ENCODE measurements at regions not wholly inside any gene's neighbourhood (a gene's known extent, or its start where the extent isn't known, plus 50 kb on each side); places are given as distances from the start of the nearest gene placed in this dataset.

GRCh38 chr6:56385981-56386593, 138.7 kb upstream of the COL21A1 start:
- H3K9me3 Mint-ChIP-seq, result peaks cover 3% of the 10 kb centered on the region
- H3K27ac Mint-ChIP-seq, result no peak overlapping the region
- no peak overlapping the region for H3K4me3 Mint-ChIP-seq
- no peaks in the 10 kb centered on the region for H3K4me1 Mint-ChIP-seq
- H3K27me3 Mint-ChIP-seq, result no peaks in the 10 kb centered on the region
- no peak for DNase-seq (ENCODE audit: low spot score in 2 of 2)
- no peaks in the 10 kb centered on the region for H3K36me3 Mint-ChIP-seq
- ATAC-seq (ENCODE audit: low read depth), result no peak

- Mint-ChIP-seq H3K4me1 (no peaks in the 10 kb centered on the region), H3K4me3 (no peak overlapping the region), H3K9me3 (no peaks in the 10 kb centered on the region), H3K27me3 (no peaks in the 10 kb centered on the region), H3K36me3 (no peaks in the 10 kb centered on the region), H3K27ac (no peak overlapping the region)
- DNase-seq (ENCODE audit: low spot score in 2 of 2) (no peak), ATAC-seq (ENCODE audit: low read depth) (no peak)
Measured at GRCh38 chr6:56383160-56383559, 135.8 kb upstream of the COL21A1 start.

- H3K36me3 Mint-ChIP-seq, result no peaks in the 10 kb centered on the region
- no peaks in the 10 kb centered on the region for H3K27me3 Mint-ChIP-seq
- no peak overlapping the region for H3K4me3 Mint-ChIP-seq
- H3K4me1 Mint-ChIP-seq, result no peaks in the 10 kb centered on the region
- DNase-seq (ENCODE audit: low spot score in 2 of 2) (no peak), ATAC-seq (ENCODE audit: low read depth) (no peak)
- H3K27ac Mint-ChIP-seq, result no peak overlapping the region
- no peaks in the 10 kb centered on the region for H3K9me3 Mint-ChIP-seq
Measured at GRCh38 chr6:56382416-56382940, 135.1 kb upstream of the COL21A1 start.

GRCh38 chr6:56381801-56382251, 134.4 kb upstream of the COL21A1 start:
- Mint-ChIP-seq H3K36me3 (no peaks in the 10 kb centered on the region), H3K9me3 (no peaks in the 10 kb centered on the region), H3K27me3 (no peaks in the 10 kb centered on the region), H3K27ac (no peak overlapping the region), H3K4me1 (no peaks in the 10 kb centered on the region), H3K4me3 (no peak overlapping the region)
- no peak for ATAC-seq (ENCODE audit: low read depth)
- DNase-seq (ENCODE audit: low spot score in 2 of 2), result no peak

GRCh38 chr6:56380476-56380875, 133.1 kb upstream of the COL21A1 start:
- Mint-ChIP-seq H3K4me1 (no peaks in the 10 kb centered on the region), H3K27me3 (no peaks in the 10 kb centered on the region), H3K9me3 (no peaks in the 10 kb centered on the region), H3K27ac (no peak overlapping the region), H3K36me3 (no peaks in the 10 kb centered on the region), H3K4me3 (no peak overlapping the region)
- ATAC-seq (ENCODE audit: low read depth) (no peak), DNase-seq (ENCODE audit: low spot score in 2 of 2) (no peak)

- ATAC-seq (ENCODE audit: low read depth), result no peak
Measured at GRCh38 chr6:56378966-56379585, 131.7 kb upstream of the COL21A1 start.

GRCh38 chr6:56378507-56378906, 131.1 kb upstream of the COL21A1 start:
- Mint-ChIP-seq H3K4me1 (no peaks in the 10 kb centered on the region), H3K27me3 (no peaks in the 10 kb centered on the region), H3K9me3 (no peaks in the 10 kb centered on the region), H3K36me3 (no peaks in the 10 kb centered on the region), H3K27ac (no peak overlapping the region), H3K4me3 (no peak overlapping the region)
- DNase-seq (ENCODE audit: low spot score in 2 of 2), result no peak
- ATAC-seq (ENCODE audit: low read depth), result no peak

More at GRCh38 chr6:56378966-56379585, 131.7 kb upstream of the COL21A1 start:
- no peaks in the 10 kb centered on the region for H3K27me3 Mint-ChIP-seq
- H3K4me3 Mint-ChIP-seq, result no peak overlapping the region
- no peaks in the 10 kb centered on the region for H3K4me1 Mint-ChIP-seq
- no peak for DNase-seq (ENCODE audit: low spot score in 2 of 2)
- no peaks in the 10 kb centered on the region for H3K36me3 Mint-ChIP-seq
- no peaks in the 10 kb centered on the region for H3K9me3 Mint-ChIP-seq
- H3K27ac Mint-ChIP-seq, result no peak overlapping the region

GRCh38 chr6:56377295-56377694, 129.9 kb upstream of the COL21A1 start:
- no peaks in the 10 kb centered on the region for H3K4me1 Mint-ChIP-seq
- no peak for ATAC-seq (ENCODE audit: low read depth)
- no peak overlapping the region for H3K4me3 Mint-ChIP-seq
- H3K27me3 Mint-ChIP-seq, result no peaks in the 10 kb centered on the region
- H3K9me3 Mint-ChIP-seq, result no peaks in the 10 kb centered on the region
- no peak for DNase-seq (ENCODE audit: low spot score in 2 of 2)
- no peak overlapping the region for H3K27ac Mint-ChIP-seq
- H3K36me3 Mint-ChIP-seq, result no peaks in the 10 kb centered on the region

- Mint-ChIP-seq H3K4me1 (peaks cover 7% of the 10 kb centered on the region), H3K4me3 (no peak overlapping the region), H3K27me3 (no peaks in the 10 kb centered on the region), H3K36me3 (no peaks in the 10 kb centered on the region), H3K27ac (no peak overlapping the region), H3K9me3 (no peaks in the 10 kb centered on the region)
- DNase-seq (ENCODE audit: low spot score in 2 of 2) (no peak), ATAC-seq (ENCODE audit: low read depth) (no peak)
Measured at GRCh38 chr6:56375806-56376205, 128.4 kb upstream of the COL21A1 start.

- DNase-seq (ENCODE audit: low spot score in 2 of 2) (no peak), ATAC-seq (ENCODE audit: low read depth) (no peak)
- Mint-ChIP-seq H3K4me3 (no peak overlapping the region), H3K9me3 (no peaks in the 10 kb centered on the region), H3K27ac (no peak overlapping the region), H3K4me1 (peaks cover 12% of the 10 kb centered on the region), H3K36me3 (no peaks in the 10 kb centered on the region), H3K27me3 (no peaks in the 10 kb centered on the region)
Measured at GRCh38 chr6:56374841-56375369, 127.5 kb upstream of the COL21A1 start.

GRCh38 chr6:56372406-56372995, 125.1 kb upstream of the COL21A1 start:
- DNase-seq (ENCODE audit: low spot score in 2 of 2) (no peak), ATAC-seq (ENCODE audit: low read depth) (no peak)
- Mint-ChIP-seq H3K9me3 (no peaks in the 10 kb centered on the region), H3K27ac (no peak overlapping the region), H3K4me1 (peaks cover 12% of the 10 kb centered on the region), H3K36me3 (no peaks in the 10 kb centered on the region), H3K4me3 (no peak overlapping the region), H3K27me3 (no peaks in the 10 kb centered on the region)

- ATAC-seq (ENCODE audit: low read depth) (peak; percentile 73), DNase-seq (ENCODE audit: low spot score in 2 of 2) (no peak)
- H3K4me3 Mint-ChIP-seq, result no peak overlapping the region
- no peaks in the 10 kb centered on the region for H3K36me3 Mint-ChIP-seq
- no peaks in the 10 kb centered on the region for H3K27me3 Mint-ChIP-seq
- no peaks in the 10 kb centered on the region for H3K9me3 Mint-ChIP-seq
- no peak overlapping the region for H3K27ac Mint-ChIP-seq
- H3K4me1 Mint-ChIP-seq, result peaks cover 12% of the 10 kb centered on the region
Measured at GRCh38 chr6:56370561-56371211, 123.3 kb upstream of the COL21A1 start.

- DNase-seq (ENCODE audit: low spot score in 2 of 2), result no peak
- H3K36me3 Mint-ChIP-seq, result no peaks in the 10 kb centered on the region
- no peak overlapping the region for H3K27ac Mint-ChIP-seq
- H3K4me1 Mint-ChIP-seq, result peaks cover 12% of the 10 kb centered on the region
- H3K27me3 Mint-ChIP-seq, result no peaks in the 10 kb centered on the region
- ATAC-seq (ENCODE audit: low read depth), result no peak
- no peak overlapping the region for H3K4me3 Mint-ChIP-seq
- no peaks in the 10 kb centered on the region for H3K9me3 Mint-ChIP-seq
Measured at GRCh38 chr6:56370127-56370540, 122.8 kb upstream of the COL21A1 start.

- Mint-ChIP-seq H3K27me3 (no peaks in the 10 kb centered on the region), H3K9me3 (no peaks in the 10 kb centered on the region), H3K4me1 (peaks cover 12% of the 10 kb centered on the region), H3K27ac (no peak overlapping the region), H3K4me3 (no peak overlapping the region), H3K36me3 (no peaks in the 10 kb centered on the region)
- ATAC-seq (ENCODE audit: low read depth) (no peak), DNase-seq (ENCODE audit: low spot score in 2 of 2) (no peak)
Measured at GRCh38 chr6:56368491-56368890, 121.1 kb upstream of the COL21A1 start.
